Left lung (tissue), 4 donors: ENCODE measurements at regions not wholly inside any gene's neighbourhood (a gene's known extent, or its start where the extent isn't known, plus 50 kb on each side); places are given as distances from the start of the nearest gene placed in this dataset.
"Not testable (repeated sequence)": the region's sequence is repeated elsewhere in the genome, so short reads cannot be mapped to it uniquely, and the experiment has no call there.

ENCODE experiments used
- ATAC-seq: fragments of 200-7000 bp; cut with Tn5 transposase; one replicate; pipeline ENCODE4 v1.9.1; 2020; ENCODE audit warnings: moderate library complexity
- DNase-seq, 4 donors: peaks; one replicate each; pipeline ENCODE4 v3.0.0-alpha.2; 2013 to 2020
- H3K27ac ChIP-seq, 2 donors: fragments of 200-600 bp; sonication (generic) in 1 of 2; one replicate each; pipeline versions ENCODE4 v1.5.0 to v1.8.0; 2020 to 2021
- H3K27me3 ChIP-seq, 2 donors: fragments of 200-600 bp; sonication (generic) in 1 of 2; one replicate each; pipeline versions ENCODE4 v1.5.0 to v1.8.0; 2020 to 2021
- H3K36me3 ChIP-seq, 2 donors: fragments of 200-600 bp; sonication (generic) in 1 of 2; one replicate each; pipeline versions ENCODE4 v1.5.0 to v1.8.0; 2020 to 2021
- H3K4me1 ChIP-seq, 2 donors: fragments of 200-600 bp; one replicate each; pipeline ENCODE4 v1.8.0; 2021
- H3K4me3 ChIP-seq, 2 donors: fragments of 200-600 bp; sonication (generic) in 1 of 2; one replicate each; pipeline versions ENCODE4 v1.5.0 to v1.8.0; 2020 to 2021; ENCODE audit warnings: mild to moderate bottlenecking in 1 of 2
- H3K9me3 ChIP-seq, 2 donors: fragments of 200-600 bp; sonication (generic) in 1 of 2; one replicate each; pipeline versions ENCODE4 v1.5.0 to v1.8.0; 2020 to 2021
- intact Hi-C, 2 donors: fragments of 100-400 bp; cut with DNase I; formaldehyde crosslinking; loops; one replicate each; pipeline versions ENCODE4 v1.11.2 to v1.14.2; 2022
- TF ChIP-seq, protein P1 (sequence below), 2 donors: fragments of 200-600 bp; sonication (generic) in 1 of 2; IDR thresholded peaks; one replicate each; pipeline versions ENCODE4 v1.5.0 to v1.8.0; 2021; ENCODE audit warnings: antibody characterized with exemption in 2 of 2
- donor health status: DM: no; HTN: yes; CAD: no.
- donor health status: DM: no; HTN: no; CAD: no.

DNA sequence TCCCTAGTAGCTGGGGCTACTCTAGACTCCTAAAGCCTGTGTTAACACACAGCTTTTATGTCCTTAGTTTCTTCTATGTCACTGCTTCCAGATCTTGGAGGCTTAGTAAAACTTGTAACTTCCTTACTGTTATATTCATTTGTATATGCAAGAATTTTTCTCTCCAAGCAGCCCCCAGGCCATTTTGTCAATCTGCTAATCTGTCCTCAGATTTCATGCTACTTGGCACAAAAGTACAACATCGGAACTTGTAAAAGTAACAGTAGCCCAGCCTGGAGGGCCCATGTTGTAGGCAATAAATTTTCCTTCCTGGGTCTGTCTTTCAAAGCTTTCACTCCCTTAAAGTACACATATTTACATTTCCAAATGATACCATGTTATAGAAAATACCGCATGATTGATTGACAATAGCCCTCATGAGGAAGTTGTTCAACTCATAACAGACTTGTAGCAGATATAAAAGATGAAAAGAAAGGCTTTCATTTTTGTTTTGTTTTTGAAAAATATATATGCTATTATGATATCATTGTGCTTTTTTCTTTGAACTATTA is 324.2 kb downstream of the NEK10 start:
- Histone ChIP-seq H3K9me3 (no peaks in the 10 kb centered on the region), H3K36me3 (no peaks in the 10 kb centered on the region), H3K27ac (no peak overlapping the region), H3K4me1 (no peaks in the 10 kb centered on the region), H3K27me3 (no peaks in the 10 kb centered on the region), H3K4me3 (no peak overlapping the region)
- no peak for DNase-seq
- no peak for ATAC-seq
- intact Hi-C loops, result no loop called here
- TF ChIP-seq, protein P1, sequence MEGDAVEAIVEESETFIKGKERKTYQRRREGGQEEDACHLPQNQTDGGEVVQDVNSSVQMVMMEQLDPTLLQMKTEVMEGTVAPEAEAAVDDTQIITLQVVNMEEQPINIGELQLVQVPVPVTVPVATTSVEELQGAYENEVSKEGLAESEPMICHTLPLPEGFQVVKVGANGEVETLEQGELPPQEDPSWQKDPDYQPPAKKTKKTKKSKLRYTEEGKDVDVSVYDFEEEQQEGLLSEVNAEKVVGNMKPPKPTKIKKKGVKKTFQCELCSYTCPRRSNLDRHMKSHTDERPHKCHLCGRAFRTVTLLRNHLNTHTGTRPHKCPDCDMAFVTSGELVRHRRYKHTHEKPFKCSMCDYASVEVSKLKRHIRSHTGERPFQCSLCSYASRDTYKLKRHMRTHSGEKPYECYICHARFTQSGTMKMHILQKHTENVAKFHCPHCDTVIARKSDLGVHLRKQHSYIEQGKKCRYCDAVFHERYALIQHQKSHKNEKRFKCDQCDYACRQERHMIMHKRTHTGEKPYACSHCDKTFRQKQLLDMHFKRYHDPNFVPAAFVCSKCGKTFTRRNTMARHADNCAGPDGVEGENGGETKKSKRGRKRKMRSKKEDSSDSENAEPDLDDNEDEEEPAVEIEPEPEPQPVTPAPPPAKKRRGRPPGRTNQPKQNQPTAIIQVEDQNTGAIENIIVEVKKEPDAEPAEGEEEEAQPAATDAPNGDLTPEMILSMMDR (IDR thresholded peaks at IDR 0.05), result no peak

DNA sequence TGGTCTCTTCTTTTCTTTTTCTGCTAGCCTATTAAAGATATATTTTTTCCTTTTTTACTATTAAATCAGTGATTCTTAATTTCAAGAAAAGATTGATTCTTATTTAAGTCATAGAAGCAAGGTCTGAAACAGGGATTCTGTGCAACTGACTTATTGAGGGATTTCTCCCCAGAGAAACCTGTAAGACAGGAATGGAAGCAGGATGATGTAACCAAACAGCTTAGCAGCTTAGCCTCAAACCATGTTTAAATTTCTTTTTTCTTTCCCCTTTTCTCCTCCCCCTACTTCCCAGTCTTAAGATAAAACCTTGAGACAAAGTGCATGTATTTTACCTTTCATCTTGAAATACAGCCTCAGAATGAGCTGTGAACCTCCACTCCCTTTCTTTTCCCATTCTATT is 322.8 kb downstream of the NEK10 start:
- H3K4me3 ChIP-seq, result no peak overlapping the region
- no peaks in the 10 kb centered on the region for H3K4me1 ChIP-seq
- no peak overlapping the region for H3K27ac ChIP-seq
- peaks cover 0 to 11% of the 10 kb centered on the region in 2 donors for H3K9me3 ChIP-seq
- intact Hi-C loops, result no loop called here
- no peaks in the 10 kb centered on the region for H3K36me3 ChIP-seq
- TF ChIP-seq, protein P1 (IDR thresholded peaks at IDR 0.05), result no peak
- no peaks in the 10 kb centered on the region for H3K27me3 ChIP-seq
- DNase-seq (peak in 1 of 4 donors; percentile 55), ATAC-seq (no peak)

DNA sequence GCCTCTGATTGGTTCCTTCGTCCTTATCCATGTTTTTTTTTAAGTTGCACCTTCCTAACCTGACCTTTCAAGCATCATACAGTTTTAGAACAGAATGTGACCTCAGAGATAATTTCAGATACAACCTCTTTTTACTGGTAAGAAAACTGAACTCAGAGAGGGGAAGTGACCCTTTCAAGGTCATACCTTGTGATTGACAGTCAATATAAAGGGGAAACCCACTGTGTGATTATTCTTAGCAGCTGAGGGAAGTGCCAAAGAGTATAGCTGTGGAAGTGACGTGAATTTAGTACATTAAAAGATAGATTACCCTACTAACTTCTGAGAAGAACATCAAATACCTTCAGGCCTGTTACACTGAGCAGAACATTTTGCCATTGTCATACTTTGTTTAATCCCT is 319.4 kb downstream of the NEK10 start:
- DNase-seq, result no peak
- Histone ChIP-seq H3K4me3 (no peak overlapping the region), H3K9me3 (peaks cover 0 to 29% of the 10 kb centered on the region in 2 donors), H3K27me3 (no peaks in the 10 kb centered on the region), H3K4me1 (no peaks in the 10 kb centered on the region), H3K36me3 (no peaks in the 10 kb centered on the region), H3K27ac (no peak overlapping the region)
- no peak for ATAC-seq
- intact Hi-C loops, result no loop called here
- TF ChIP-seq, protein P1 (IDR thresholded peaks at IDR 0.05), result no peak

DNA sequence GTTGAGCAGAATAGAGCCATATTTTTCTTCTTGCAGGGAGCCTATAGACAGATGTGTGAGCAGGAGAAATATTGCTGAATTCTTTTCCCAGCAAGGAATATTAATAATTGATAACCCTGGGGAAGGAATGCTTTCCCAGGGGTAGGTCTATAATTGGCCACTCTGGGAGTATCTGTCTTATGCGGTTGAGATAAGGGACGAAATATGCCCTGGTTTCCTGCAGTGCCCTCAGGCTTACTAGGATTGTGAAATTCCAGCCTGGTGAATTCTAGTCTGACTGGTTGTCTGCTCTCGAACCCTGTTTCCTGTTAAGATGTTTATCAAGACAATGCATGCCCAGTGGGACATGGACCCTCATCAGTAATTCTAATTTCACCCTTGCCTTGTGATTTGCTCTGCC is 317.7 kb downstream of the NEK10 start:
- intact Hi-C loops, DNase-seq, H3K4me3 ChIP-seq, H3K36me3 ChIP-seq, ATAC-seq, H3K4me1 ChIP-seq, H3K27ac ChIP-seq, H3K27me3 ChIP-seq: not testable (repeated sequence)
- peaks cover 0 to 32% of the 10 kb centered on the region in 2 donors for H3K9me3 ChIP-seq

DNA sequence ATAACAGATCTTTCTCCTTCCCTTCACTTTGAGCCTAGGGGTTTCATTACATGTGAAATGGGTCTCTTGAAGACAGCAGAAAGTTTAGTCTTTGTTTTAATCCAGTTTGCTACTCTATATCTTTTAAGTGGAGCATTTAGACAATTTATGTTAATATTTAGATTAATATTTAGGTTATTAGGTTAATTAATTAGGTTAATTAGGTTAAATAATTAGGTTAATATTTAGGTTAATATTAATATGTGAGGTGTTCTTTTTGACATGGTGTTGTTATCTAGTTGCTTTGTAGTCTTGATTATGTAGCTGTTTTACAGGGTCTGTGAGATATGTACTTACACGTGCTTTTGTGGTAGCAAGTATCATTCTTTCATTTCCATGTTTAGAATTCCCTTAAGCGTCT is 312.9 kb downstream of the NEK10 start:
- intact Hi-C loops, result no loop called here
- Histone ChIP-seq H3K27ac (no peak overlapping the region), H3K4me1 (no peaks in the 10 kb centered on the region), H3K9me3 (peaks cover 0 to 36% of the 10 kb centered on the region in 2 donors), H3K36me3 (no peaks in the 10 kb centered on the region), H3K4me3 (no peak overlapping the region), H3K27me3 (no peaks in the 10 kb centered on the region)
- no peak for ATAC-seq
- DNase-seq, result no peak
- TF ChIP-seq, protein P1 (IDR thresholded peaks at IDR 0.05), result no peak

DNA sequence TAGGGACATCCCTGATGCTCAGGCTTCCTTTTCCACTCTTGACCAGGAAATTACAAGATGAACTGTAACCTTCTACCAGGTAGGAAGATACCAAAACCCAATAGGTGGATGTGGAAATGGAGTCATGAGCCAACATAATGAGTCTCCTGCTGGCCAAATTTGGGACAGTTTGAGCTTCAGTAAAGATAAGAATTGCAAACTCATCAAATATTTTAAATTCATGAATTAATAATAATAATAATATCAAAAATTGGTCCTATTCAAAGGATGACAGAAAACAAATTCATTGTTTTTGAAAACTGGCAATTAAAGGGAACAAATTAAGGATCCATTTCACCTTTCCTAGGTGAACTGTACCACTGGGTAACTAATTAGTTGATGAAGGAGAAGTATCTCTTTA is 309.7 kb downstream of the NEK10 start:
- Histone ChIP-seq H3K27me3 (no peaks in the 10 kb centered on the region), H3K9me3 (peaks cover 0 to 17% of the 10 kb centered on the region in 2 donors), H3K36me3 (no peaks in the 10 kb centered on the region), H3K27ac (no peak overlapping the region), H3K4me3 (no peak overlapping the region), H3K4me1 (no peaks in the 10 kb centered on the region)
- intact Hi-C loops, result no loop called here
- TF ChIP-seq, protein P1 (IDR thresholded peaks at IDR 0.05), result no peak
- ATAC-seq, result no peak
- no peak for DNase-seq
